Progenitor cell of endocrine pancreas (in vitro differentiated cells): ENCODE measurements at regions not wholly inside any gene's neighbourhood (a gene's known extent, or its start where the extent isn't known, plus 50 kb on each side); places are given as distances from the start of the nearest gene placed in this dataset.

ENCODE experiments used
- DNase-seq: peaks from one replicate; pipeline ENCODE4 v3.0.0; 2021; ENCODE audit warnings: low spot score; ENCODE audit not compliant: unreplicated experiment
- H3K27ac Mint-ChIP-seq: 2 replicates; pipeline ENCODE4 v1.8.0; 2021; ENCODE audit warnings: mild to moderate bottlenecking, moderate library complexity, mixed read lengths
- H3K27me3 Mint-ChIP-seq: 2 replicates; pipeline ENCODE4 v1.8.0; 2021; ENCODE audit warnings: mixed read lengths
- H3K36me3 Mint-ChIP-seq: 2 replicates; pipeline ENCODE4 v1.8.0; 2022; ENCODE audit warnings: mixed read lengths; ENCODE audit not compliant: insufficient read depth
- H3K4me1 Mint-ChIP-seq: 2 replicates; pipeline ENCODE4 v1.8.0; 2021; ENCODE audit warnings: low read depth, mixed read lengths
- H3K4me3 Mint-ChIP-seq: 2 replicates; pipeline ENCODE4 v1.8.0; 2021; ENCODE audit warnings: low read depth, mild to moderate bottlenecking, moderate library complexity, mixed read lengths
- H3K9me3 Mint-ChIP-seq: 2 replicates; pipeline ENCODE4 v1.8.0; 2021; ENCODE audit warnings: low read depth, mixed read lengths
- CTCF ChIP-seq: fragments of 200-600 bp; sonication (generic); IDR thresholded peaks from one replicate; pipeline ENCODE4 v1.5.0; 2021; ENCODE audit warnings: antibody characterized with exemption, mild to moderate bottlenecking; ENCODE audit not compliant: unreplicated experiment

GRCh38 chr2:240233885-240234502 lies 93.5 kb upstream of the OTOS start:
- no peak for TF ChIP-seq CTCF
- DNase-seq, result no peak
- Mint-ChIP-seq H3K27me3 (peaks cover 29% of the 10 kb centered on the region), H3K36me3 (no peaks in the 10 kb centered on the region), H3K4me1 (peaks cover 2% of the 10 kb centered on the region), H3K4me3 (no peak overlapping the region), H3K9me3 (no peaks in the 10 kb centered on the region), H3K27ac (no peak overlapping the region)

GRCh38 chr2:240234503-240234951 lies 94.1 kb upstream of the OTOS start:
- Mint-ChIP-seq H3K4me1 (peaks cover 2% of the 10 kb centered on the region), H3K4me3 (no peak overlapping the region), H3K9me3 (no peaks in the 10 kb centered on the region), H3K27ac (no peak overlapping the region), H3K27me3 (peaks cover 35% of the 10 kb centered on the region), H3K36me3 (no peaks in the 10 kb centered on the region)
- DNase-seq, result no peak
- no peak for TF ChIP-seq CTCF

GRCh38 chr2:240235149-240235803 lies 94.8 kb upstream of the OTOS start:
- TF ChIP-seq CTCF, result no peak
- Mint-ChIP-seq H3K4me1 (peaks cover 2% of the 10 kb centered on the region), H3K9me3 (no peaks in the 10 kb centered on the region), H3K27me3 (peaks cover 34% of the 10 kb centered on the region), H3K27ac (no peak overlapping the region), H3K36me3 (no peaks in the 10 kb centered on the region), H3K4me3 (no peak overlapping the region)
- DNase-seq, result peak; percentile 8

GRCh38 chr2:240235811-240236210 lies 95.4 kb upstream of the OTOS start:
- peaks cover 2% of the 10 kb centered on the region for H3K4me1 Mint-ChIP-seq
- peak overlapping the region; percentile 16 for H3K27ac Mint-ChIP-seq
- DNase-seq, result peak; percentile 5
- no peaks in the 10 kb centered on the region for H3K36me3 Mint-ChIP-seq
- H3K9me3 Mint-ChIP-seq, result no peaks in the 10 kb centered on the region
- no peak for TF ChIP-seq CTCF
- H3K27me3 Mint-ChIP-seq, result peaks cover 34% of the 10 kb centered on the region
- H3K4me3 Mint-ChIP-seq, result no peak overlapping the region

- no peaks in the 10 kb centered on the region for H3K36me3 Mint-ChIP-seq
- TF ChIP-seq CTCF, result no peak
- peak; percentile 8 for DNase-seq
- H3K4me1 Mint-ChIP-seq, result peaks cover 2% of the 10 kb centered on the region
- H3K27ac Mint-ChIP-seq, result peak overlapping the region; percentile 16
- no peak overlapping the region for H3K4me3 Mint-ChIP-seq
- H3K9me3 Mint-ChIP-seq, result no peaks in the 10 kb centered on the region
- peaks cover 36% of the 10 kb centered on the region for H3K27me3 Mint-ChIP-seq
Measured at GRCh38 chr2:240236217-240237111, 96.0 kb upstream of the OTOS start.
